Stimulated activated CD4-positive, alpha-beta T cell treated with anti-CD3 and anti-CD28 coated beads, TNF-alpha, amount 100 ng/mL, for 4 hours (primary cell): ENCODE measurements at regions not wholly inside any gene's neighbourhood (a gene's known extent, or its start where the extent isn't known, plus 50 kb on each side); places are given as distances from the start of the nearest gene placed in this dataset.
"Not testable (repeated sequence)": the region's sequence is repeated elsewhere in the genome, so short reads cannot be mapped to it uniquely, and the experiment has no call there.

Source experiments
- DNase-seq, 3 experiments: peaks; one replicate each; pipeline ENCODE4 v3.0.0-alpha.2; 2020; ENCODE audit warnings: low read depth in 3 of 3

DNA sequence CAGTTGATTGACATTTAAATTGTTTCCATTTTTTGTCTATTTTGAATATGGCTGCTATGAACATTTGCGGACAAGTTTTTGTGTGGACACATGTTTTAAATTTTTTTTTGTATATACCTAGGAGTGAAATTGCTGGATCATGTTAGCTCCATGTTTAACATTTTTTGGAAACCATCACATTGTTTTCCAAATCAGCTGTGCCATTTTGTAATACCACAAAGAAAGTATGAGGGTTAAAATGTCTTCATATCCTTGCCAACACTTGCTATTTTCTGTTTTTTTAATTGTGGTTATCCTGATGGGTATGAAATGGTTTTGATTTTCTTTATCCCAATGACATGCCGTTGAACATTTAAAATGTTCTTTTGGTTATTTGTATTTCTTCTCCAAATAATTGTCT, 52.1 kb downstream of the CARTPT start:
- DNase-seq: no peak

DNA sequence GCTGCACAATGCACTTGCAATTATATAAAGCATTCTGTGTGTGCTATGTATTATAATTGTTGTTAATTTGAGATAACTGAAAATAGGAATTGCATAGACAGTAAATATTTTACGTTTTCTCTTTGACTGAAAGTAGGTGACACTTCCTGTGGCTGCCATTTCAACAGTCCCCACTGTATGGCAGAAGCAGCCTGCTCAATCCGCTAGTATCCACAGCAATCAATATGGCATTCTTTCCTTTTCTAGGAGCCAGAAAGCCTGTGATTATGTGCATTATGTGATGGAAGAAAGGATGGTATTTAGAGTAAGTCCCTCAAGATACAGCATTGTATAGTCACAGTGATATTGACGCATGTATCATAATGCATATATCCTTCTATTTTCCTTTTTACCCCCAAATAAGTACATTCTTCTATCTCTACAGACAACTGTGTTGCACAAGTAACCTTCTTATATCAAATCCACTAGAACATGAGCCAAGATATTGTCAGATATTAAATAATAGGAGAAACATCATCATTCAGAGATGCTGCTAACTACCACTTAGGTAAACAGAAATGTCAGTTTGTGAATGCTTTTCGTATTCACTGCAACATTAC, 59.7 kb downstream of the CARTPT start:
- no peak for DNase-seq

DNA sequence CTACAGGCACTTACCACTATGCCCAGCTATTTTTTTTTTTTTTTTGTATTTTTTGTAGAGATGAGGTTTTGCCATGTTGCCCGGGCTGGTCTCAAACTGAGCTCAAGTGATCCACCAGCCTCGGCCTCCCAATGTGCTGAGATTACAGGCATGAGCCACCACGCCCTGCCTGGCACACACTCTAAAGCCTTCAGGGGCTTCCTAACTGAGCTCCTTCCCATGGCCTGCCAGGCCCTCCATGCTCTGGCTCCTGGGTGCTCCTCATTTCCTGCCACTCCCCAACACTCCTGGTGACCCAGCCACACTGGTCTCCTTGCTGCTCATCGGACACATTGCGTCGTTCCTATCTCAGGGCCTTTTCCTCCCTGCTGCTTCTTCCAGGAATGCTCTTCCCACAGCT, 61.5 kb downstream of the CARTPT start:
- DNase-seq: no peak

GRCh38 chr5:71782393-71782770, 63.3 kb downstream of the CARTPT start:
- no peak for DNase-seq

DNA sequence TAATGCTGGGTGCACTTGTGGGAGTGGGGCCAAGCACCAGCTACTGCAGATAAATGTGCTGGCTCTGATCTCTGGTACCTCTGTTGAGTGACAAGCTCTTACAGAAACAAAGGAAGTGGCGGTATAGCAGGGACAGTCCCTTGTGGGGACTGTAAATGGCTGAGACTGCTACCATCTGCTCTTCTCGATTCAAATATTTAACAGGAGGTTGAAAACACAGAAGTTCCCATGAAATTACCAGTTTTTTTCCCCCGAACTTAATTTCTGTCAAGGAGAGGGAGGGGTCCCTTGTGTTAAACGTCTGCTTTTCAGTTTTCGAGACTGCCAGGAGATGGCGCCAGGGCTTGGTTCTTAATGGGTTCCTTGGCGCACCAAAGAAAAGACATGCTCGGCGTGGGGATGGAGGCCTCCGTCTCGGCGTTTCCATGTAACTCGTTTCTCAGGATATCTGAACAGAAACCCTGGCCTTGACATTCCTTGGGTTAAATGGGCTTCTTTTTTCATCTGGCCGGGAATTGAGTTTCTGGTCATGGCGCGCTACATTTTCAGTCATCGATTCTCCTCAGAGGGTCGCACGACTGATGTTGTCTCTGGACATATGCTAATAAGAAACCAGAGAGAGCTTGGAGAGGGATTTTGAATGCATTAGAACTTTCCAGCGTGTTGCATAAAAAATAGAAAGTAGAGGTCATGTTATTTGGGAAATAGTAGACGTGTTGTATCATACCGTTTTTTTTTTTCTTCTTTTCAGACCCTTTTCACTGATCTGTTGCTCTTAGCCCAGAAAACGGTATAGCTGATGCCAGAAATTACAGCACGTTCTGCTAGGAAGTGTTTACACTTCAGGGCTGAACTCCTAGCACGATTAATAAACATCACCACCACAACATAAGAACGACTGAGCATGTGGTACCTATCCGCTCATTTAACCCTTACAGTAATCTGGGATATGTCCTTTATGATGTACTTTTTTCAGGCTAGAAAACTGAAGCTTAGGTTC, 64.0 kb downstream of the CARTPT start:
- DNase-seq: peak in 1 of 3 experiments; percentile 16

- DNase-seq: no peak
Observed at GRCh38 chr5:71783891-71784290, 64.8 kb downstream of the CARTPT start.

DNA sequence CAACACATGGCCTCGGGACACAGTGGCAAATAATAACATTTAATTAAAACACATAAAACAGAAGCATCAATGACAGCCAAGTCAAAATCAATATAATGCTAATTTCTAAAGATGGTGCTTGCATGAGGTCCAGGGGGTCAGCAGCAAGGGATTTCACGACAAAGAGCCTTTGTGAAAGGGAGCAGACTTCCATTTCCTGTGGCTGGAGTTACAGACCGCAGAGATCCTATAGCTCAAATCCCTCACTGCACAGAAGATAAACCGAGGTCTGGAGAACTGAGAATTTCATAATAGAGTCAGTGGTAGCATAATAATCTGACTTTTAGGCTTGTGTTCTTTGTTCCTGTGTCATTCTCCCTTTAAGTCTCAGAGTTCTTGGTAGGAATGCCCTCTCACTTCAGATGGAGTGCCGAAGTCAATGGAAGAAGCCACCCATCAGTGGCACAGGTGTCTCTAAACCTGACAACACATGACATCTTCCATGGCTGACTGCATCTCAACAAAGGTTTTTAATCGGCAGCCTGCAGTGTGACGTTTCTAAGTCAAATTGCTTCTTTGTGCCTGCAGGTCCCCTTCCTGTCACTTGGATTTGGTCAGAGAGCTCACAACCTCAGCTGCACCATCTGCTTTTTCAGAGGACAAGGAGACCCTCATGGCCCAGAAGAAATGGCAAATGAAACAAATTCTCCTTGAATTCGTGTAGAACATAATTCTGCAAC, 67.4 kb downstream of the CARTPT start:
- DNase-seq: no peak

DNA sequence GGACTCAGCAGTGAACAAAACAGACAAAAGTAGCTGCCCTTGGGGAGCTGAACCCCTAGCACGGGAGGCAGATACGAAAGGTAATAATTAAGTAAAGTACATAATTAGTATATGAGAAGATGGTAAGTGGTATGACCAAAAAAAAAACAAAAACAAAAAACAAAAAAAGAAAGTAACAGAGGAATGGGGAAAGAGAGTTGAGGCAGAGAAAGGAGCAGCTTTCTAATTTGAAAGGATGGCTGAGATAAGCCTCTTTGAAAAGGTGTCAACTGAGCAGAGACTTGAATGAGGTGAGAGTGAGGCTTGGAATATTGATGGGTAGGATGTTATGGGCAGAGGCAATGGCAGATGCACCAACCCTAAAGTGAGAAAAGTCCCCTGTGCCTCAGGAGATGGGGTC, 69.7 kb downstream of the CARTPT start:
- no peak for DNase-seq

- no peak for DNase-seq
Observed at GRCh38 chr5:71789746-71790145, 70.7 kb downstream of the CARTPT start.

DNA sequence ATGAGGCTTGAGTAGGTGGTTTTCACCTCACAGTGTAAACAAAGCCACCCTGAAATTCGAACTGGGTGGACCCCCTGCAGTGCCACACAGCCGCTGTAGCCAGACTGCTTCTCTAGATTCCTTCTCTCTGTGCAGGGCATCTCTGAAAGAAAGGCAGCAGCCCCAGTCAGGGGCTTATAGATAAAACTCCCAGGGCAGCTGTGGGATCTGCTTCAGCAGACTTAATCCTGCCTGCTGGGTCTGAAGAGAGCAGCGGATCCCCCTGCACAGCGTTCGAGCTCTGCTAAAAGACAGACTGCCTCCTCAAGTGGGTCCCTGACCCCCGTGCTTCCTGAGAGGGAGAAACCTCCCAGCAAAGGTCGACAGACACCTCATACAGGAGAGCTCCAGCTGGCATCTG, 71.4 kb downstream of the CARTPT start:
- no peak for DNase-seq

DNA sequence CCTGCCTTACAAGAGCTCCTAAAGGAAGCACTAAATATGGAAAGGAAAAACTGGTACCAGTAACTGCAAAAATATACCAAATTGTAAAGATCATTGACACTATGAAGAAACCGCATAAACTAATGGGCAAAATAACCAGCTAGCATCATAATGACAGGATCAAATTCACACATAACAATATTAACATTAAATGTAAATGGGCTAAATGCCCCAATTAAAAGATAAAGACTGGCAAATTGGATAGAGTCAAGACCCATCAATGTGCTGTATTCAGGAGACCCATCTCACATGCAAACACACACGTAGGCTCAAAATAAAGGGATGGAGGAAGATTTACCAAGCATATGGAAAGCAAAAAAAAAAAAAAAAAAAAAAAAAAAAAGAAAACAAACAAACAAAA, 73.0 kb downstream of the CARTPT start:
- not testable (repeated sequence) for DNase-seq

DNA sequence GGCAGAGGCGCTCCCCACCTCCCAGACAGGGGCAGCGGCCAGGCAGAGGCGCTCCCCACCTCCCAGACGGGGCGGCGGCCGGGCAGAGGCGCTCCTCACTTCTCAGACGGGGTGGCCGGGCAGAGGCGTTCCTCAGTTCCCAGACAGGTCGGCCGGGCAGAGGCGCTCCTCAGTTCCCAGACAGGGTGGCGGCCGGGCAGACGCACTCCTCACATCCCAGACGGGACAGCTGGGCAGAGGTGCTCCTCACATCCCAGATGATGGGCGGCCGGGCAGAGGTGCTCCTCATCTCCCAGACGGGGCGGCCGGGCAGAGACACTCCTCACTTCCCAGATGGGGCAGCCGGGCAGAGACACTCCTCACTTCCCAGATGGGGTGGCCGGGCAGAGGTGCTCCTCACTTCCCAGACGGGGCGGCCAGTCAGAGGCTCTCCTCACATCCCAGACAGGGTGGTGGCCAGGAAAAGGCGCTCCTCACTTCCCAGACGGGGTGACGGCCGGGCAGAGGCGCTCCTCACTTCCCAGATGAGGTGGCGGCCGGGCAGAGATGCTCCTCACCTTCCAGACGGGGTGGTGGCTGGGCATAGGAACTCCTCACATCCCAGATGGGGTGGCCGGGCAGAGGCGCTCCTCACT, 75.1 kb downstream of the CARTPT start:
- DNase-seq: no peak

- DNase-seq: no peak
Observed at GRCh38 chr5:71802673-71803072, 83.6 kb downstream of the CARTPT start.

DNA sequence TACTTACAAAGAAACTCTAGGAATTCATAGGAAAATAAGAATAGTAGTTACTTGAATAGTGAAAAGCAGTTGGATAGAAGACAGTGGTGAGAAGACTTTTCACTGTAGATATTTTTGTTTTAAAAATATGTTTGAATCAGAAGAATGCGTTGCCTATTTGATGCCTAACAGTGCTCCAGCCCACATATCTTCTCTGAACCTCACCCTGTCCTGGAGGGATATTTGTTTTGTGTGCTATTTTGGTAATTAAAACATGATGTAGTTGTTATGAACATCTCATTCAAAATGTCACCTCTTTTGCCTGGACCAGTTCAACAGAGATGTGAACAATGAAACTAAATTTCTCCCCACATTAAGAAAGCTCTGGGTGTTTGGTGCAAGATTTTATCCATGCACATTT, 87.6 kb downstream of the CARTPT start:
- no peak for DNase-seq

- DNase-seq: no peak
Observed at GRCh38 chr5:71807909-71808308, 88.8 kb downstream of the CARTPT start.

- no peak for DNase-seq
Observed at GRCh38 chr5:71809446-71809845, 90.4 kb downstream of the CARTPT start.

DNA sequence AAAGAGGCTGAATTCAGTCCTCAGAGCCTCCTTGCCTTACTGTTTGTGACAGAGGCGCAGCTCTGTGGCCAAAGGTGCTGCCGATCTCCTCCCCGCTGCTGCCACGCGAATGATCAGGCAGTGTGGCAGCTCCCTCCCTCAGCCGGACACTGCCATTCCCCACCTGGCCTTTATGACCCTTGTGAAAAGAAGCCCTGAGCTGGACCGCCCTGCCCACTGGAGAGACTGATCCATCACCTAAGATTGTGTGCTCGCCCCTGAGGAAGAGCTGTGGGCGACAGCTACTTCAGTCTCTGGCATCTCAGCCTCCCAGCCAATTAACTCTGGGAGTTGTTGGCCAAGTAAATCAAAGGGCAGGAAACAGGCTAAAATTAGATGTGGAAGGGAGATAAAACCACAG, 90.9 kb downstream of the CARTPT start:
- DNase-seq: no peak

DNA sequence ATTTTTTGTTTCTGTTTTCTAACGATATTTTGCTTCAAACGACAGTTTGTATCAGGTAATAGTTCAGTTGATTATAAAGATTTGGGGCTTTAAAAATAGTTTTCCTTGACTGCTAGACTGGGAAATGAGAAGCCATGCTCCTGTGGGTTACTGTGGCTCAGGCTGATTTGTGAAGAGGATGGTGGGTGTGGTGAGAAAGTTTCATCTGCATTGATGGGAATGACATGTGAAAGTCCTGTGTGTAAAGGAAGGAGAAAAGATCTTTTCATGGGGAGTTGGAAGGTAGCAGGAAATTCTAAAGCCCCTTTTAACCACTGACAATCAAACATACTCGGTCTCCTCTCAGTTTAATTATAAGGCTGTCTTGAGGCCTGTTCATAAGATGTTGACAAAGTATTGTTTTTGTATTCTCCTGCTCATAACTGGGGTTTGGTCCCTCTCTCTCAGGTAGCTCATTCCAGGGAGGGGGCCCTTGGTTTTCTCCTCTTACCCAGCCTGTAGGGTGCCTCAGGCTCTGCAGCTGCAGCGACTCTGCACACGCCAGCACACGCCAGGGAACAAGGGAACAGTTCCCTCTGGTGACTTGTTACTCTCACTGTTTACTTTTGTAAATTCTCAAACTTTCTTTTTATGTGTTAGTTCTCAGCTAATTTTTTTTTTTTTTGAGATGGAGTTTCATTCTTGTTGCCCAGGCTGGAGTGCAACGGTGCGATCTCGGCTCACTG, 91.6 kb downstream of the CARTPT start:
- no peak for DNase-seq

- DNase-seq: no peak
Observed at GRCh38 chr5:71811779-71812178, 92.7 kb downstream of the CARTPT start.

GRCh38 chr5:71816307-71816706, 97.2 kb downstream of the CARTPT start:
- no peak for DNase-seq

DNA sequence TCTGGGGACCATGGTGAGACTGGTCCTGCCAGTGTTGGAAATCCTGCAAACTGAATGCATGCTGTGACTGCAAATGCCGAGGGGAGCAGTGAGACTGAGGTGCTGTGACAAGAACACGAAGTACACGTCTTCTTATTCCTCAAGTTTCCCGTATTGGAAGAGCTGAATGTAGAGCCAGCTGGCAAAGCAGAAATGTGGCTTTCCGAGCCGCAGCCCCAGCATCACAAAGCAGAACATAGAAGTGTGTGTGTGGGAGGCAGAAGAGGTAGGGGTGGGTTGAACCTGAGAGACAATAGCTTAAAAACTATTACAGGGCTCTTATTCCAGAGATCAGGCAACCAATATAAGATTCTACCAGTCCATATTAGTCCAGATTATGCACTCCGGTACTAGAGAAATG, 98.8 kb downstream of the CARTPT start:
- no peak for DNase-seq
